Upper lobe of left lung (tissue), 4 donors: ENCODE measurements at regions not wholly inside any gene's neighbourhood (a gene's known extent, or its start where the extent isn't known, plus 50 kb on each side); places are given as distances from the start of the nearest gene placed in this dataset.

Experiments used
- EP300 ChIP-seq, 4 donors: sonication (generic); formaldehyde crosslinking; IDR thresholded peaks; one replicate each; pipeline ENCODE4 v1.5.1; 2017; ENCODE audit warnings: antibody characterized with exemption in 4 of 4, control low read depth in 2 of 4
- POLR2A ChIP-seq, 4 donors: fragments of 450-650 bp; IDR thresholded peaks; one replicate each; pipeline ENCODE4 v1.5.1; 2016 to 2017; ENCODE audit warnings: antibody characterized with exemption in 4 of 4, mild to moderate bottlenecking in 2 of 4
- TF ChIP-seq, protein P1 (sequence below), 6 experiments: fragments of 450-650 bp in 4 of 6; fragments of 200-600 bp in 2 of 6; sonication (generic) in 2 of 6; IDR thresholded peaks; one replicate each; pipeline ENCODE4 v1.5.1; 2016 to 2019; ENCODE audit warnings: antibody characterized with exemption in 6 of 6

DNA sequence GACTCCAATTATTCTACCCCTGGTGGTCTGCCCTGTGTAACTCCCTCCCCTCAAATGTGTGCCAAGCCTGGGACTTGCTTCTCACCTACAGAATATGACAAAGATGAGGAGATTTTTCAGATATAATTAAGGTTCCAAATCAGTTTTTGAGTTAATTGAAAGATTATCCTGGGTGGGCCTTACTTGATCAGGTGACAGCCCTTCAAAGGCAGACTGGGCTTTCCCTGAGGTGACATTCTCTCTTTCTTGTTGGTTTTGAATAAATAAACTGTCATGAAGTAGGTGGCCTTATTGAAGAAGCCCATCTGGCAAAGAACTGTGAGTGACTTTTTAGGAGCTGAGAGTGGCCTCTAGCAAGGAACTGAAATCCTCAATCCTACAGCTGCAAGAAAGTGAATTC, 106.0 kb downstream of the BRMS1L start:
- TF ChIP-seq, protein P1, sequence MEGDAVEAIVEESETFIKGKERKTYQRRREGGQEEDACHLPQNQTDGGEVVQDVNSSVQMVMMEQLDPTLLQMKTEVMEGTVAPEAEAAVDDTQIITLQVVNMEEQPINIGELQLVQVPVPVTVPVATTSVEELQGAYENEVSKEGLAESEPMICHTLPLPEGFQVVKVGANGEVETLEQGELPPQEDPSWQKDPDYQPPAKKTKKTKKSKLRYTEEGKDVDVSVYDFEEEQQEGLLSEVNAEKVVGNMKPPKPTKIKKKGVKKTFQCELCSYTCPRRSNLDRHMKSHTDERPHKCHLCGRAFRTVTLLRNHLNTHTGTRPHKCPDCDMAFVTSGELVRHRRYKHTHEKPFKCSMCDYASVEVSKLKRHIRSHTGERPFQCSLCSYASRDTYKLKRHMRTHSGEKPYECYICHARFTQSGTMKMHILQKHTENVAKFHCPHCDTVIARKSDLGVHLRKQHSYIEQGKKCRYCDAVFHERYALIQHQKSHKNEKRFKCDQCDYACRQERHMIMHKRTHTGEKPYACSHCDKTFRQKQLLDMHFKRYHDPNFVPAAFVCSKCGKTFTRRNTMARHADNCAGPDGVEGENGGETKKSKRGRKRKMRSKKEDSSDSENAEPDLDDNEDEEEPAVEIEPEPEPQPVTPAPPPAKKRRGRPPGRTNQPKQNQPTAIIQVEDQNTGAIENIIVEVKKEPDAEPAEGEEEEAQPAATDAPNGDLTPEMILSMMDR (IDR thresholded peaks at IDR 0.05): no peak
- TF ChIP-seq POLR2A (IDR thresholded peaks at IDR 0.05): no peak
- no peak for TF ChIP-seq EP300 (IDR thresholded peaks at IDR 0.05)
